Nephron progenitor cell (in vitro differentiated cells): ENCODE measurements at regions not wholly inside any gene's neighbourhood (a gene's known extent, or its start where the extent isn't known, plus 50 kb on each side); places are given as distances from the start of the nearest gene placed in this dataset.

Source experiments
- DNase-seq: peaks from one replicate; pipeline ENCODE4 v3.0.0; 2021
- H3K27ac Mint-ChIP-seq: 2 replicates; pipeline ENCODE4 v1.8.0; 2021; ENCODE audit warnings: mild to moderate bottlenecking, moderate library complexity, mixed read lengths
- H3K27me3 Mint-ChIP-seq: 2 replicates; pipeline ENCODE4 v1.8.0; 2021; ENCODE audit warnings: mild to moderate bottlenecking, low read depth, mixed read lengths; ENCODE audit not compliant: poor library complexity
- H3K36me3 Mint-ChIP-seq: 2 replicates; pipeline ENCODE4 v1.8.0; 2021; ENCODE audit warnings: low read depth, mixed read lengths
- H3K4me1 Mint-ChIP-seq: 2 replicates; pipeline ENCODE4 v1.8.0; 2021; ENCODE audit warnings: mixed read lengths
- H3K4me3 Mint-ChIP-seq: 2 replicates; pipeline ENCODE4 v1.8.0; 2021; ENCODE audit warnings: mild to moderate bottlenecking, moderate library complexity, mixed read lengths
- H3K9me3 Mint-ChIP-seq: 2 replicates; pipeline ENCODE4 v1.8.0; 2021; ENCODE audit warnings: mild to moderate bottlenecking, moderate library complexity, mixed read lengths
- CTCF ChIP-seq: fragments of 200-600 bp; sonication (generic); IDR thresholded peaks from 2 replicates; pipeline ENCODE4 v1.5.0; 2021; ENCODE audit warnings: antibody characterized with exemption

GRCh38 chr4:54843946-54844345, 186.2 kb downstream of the KIT start:
- no peaks in the 10 kb centered on the region for H3K27me3 Mint-ChIP-seq
- no peak overlapping the region for H3K27ac Mint-ChIP-seq
- no peak for TF ChIP-seq CTCF
- no peak overlapping the region for H3K4me3 Mint-ChIP-seq
- DNase-seq: no peak
- no peaks in the 10 kb centered on the region for H3K9me3 Mint-ChIP-seq
- H3K4me1 Mint-ChIP-seq: peaks cover 34% of the 10 kb centered on the region
- H3K36me3 Mint-ChIP-seq: no peaks in the 10 kb centered on the region

- H3K4me3 Mint-ChIP-seq: no peak overlapping the region
- no peak for DNase-seq
- no peaks in the 10 kb centered on the region for H3K9me3 Mint-ChIP-seq
- peaks cover 42% of the 10 kb centered on the region for H3K4me1 Mint-ChIP-seq
- TF ChIP-seq CTCF: no peak
- no peaks in the 10 kb centered on the region for H3K36me3 Mint-ChIP-seq
- H3K27me3 Mint-ChIP-seq: no peaks in the 10 kb centered on the region
- no peak overlapping the region for H3K27ac Mint-ChIP-seq
Measured at GRCh38 chr4:54843106-54843505, 185.3 kb downstream of the KIT start.

GRCh38 chr4:54842656-54843055, 184.9 kb downstream of the KIT start:
- TF ChIP-seq CTCF: no peak
- H3K36me3 Mint-ChIP-seq: no peaks in the 10 kb centered on the region
- no peaks in the 10 kb centered on the region for H3K9me3 Mint-ChIP-seq
- peaks cover 47% of the 10 kb centered on the region for H3K4me1 Mint-ChIP-seq
- no peak overlapping the region for H3K4me3 Mint-ChIP-seq
- H3K27ac Mint-ChIP-seq: peak overlapping the region; percentile 92
- no peaks in the 10 kb centered on the region for H3K27me3 Mint-ChIP-seq
- DNase-seq: no peak

GRCh38 chr4:54842226-54842625, 184.5 kb downstream of the KIT start:
- no peak for DNase-seq
- Mint-ChIP-seq H3K4me3 (peak overlapping the region; percentile 50), H3K9me3 (no peaks in the 10 kb centered on the region), H3K27ac (peak overlapping the region; percentile 92), H3K36me3 (no peaks in the 10 kb centered on the region), H3K27me3 (no peaks in the 10 kb centered on the region), H3K4me1 (peaks cover 51% of the 10 kb centered on the region)
- TF ChIP-seq CTCF: no peak

GRCh38 chr4:54840992-54841768, 183.4 kb downstream of the KIT start:
- H3K36me3 Mint-ChIP-seq: no peaks in the 10 kb centered on the region
- no peaks in the 10 kb centered on the region for H3K9me3 Mint-ChIP-seq
- H3K27me3 Mint-ChIP-seq: no peaks in the 10 kb centered on the region
- DNase-seq: no peak
- no peak for TF ChIP-seq CTCF
- peak overlapping the region; percentile 37 for H3K27ac Mint-ChIP-seq
- no peak overlapping the region for H3K4me3 Mint-ChIP-seq
- peaks cover 61% of the 10 kb centered on the region for H3K4me1 Mint-ChIP-seq

- Mint-ChIP-seq H3K27ac (no peak overlapping the region), H3K27me3 (no peaks in the 10 kb centered on the region), H3K36me3 (no peaks in the 10 kb centered on the region), H3K4me1 (peaks cover 69% of the 10 kb centered on the region), H3K4me3 (no peak overlapping the region), H3K9me3 (no peaks in the 10 kb centered on the region)
- TF ChIP-seq CTCF: no peak
- DNase-seq: no peak
Measured at GRCh38 chr4:54840430-54840829, 182.7 kb downstream of the KIT start.
